ENCODE measurements at regions not wholly inside any gene's neighbourhood (a gene's known extent, or its start where the extent isn't known, plus 50 kb on each side); places are given as distances from the start of the nearest gene placed in this dataset.
A peak's percentile ranks its signal among the peaks of the same experiment; 100 is the strongest.

- Mint-ChIP-seq H3K4me1 (ENCODE audit: low read depth) (peaks cover 61% of the 10 kb centered on the region), H3K27ac (peak overlapping the region; percentile 87), H3K36me3 (ENCODE audit: low read depth) (no peaks in the 10 kb centered on the region), H3K4me3 (peak overlapping the region; percentile 84), H3K9me3 (no peaks in the 10 kb centered on the region), H3K27me3 (ENCODE audit: insufficient read depth) (peaks cover 1% of the 10 kb centered on the region; the same call in 1 of the 2 replicates)
- no peak; the same call in 1 of the 2 replicates for TF ChIP-seq CTCF (IDR thresholded peaks at IDR 0.05)
- peak; percentile 87 for DNase-seq
These were observed 292.6 kb upstream of the MARCKS start for GRCh38 chr6:113564371-113565171.

GRCh38 chr6:113565306-113565705 lies 291.8 kb upstream of the MARCKS start:
- H3K27me3 Mint-ChIP-seq (ENCODE audit: insufficient read depth): peaks cover 1% of the 10 kb centered on the region; the same call in 1 of the 2 replicates
- H3K4me1 Mint-ChIP-seq (ENCODE audit: low read depth): peaks cover 53% of the 10 kb centered on the region
- H3K9me3 Mint-ChIP-seq: no peaks in the 10 kb centered on the region
- peak overlapping the region; percentile 87 for H3K27ac Mint-ChIP-seq
- no peak for TF ChIP-seq CTCF (IDR thresholded peaks at IDR 0.05)
- H3K36me3 Mint-ChIP-seq (ENCODE audit: low read depth): no peaks in the 10 kb centered on the region
- H3K4me3 Mint-ChIP-seq: peak overlapping the region; percentile 84
- peak; percentile 57 for DNase-seq

- Mint-ChIP-seq H3K36me3 (ENCODE audit: low read depth) (no peaks in the 10 kb centered on the region), H3K27me3 (ENCODE audit: insufficient read depth) (peaks cover 1% of the 10 kb centered on the region; the same call in 1 of the 2 replicates), H3K9me3 (no peaks in the 10 kb centered on the region), H3K27ac (no peak overlapping the region), H3K4me3 (no peak overlapping the region), H3K4me1 (ENCODE audit: low read depth) (peaks cover 13% of the 10 kb centered on the region)
- no peak for TF ChIP-seq CTCF (IDR thresholded peaks at IDR 0.05)
- DNase-seq: no peak
These were observed 287.0 kb upstream of the MARCKS start for GRCh38 chr6:113570161-113570560.

- H3K9me3 Mint-ChIP-seq: no peaks in the 10 kb centered on the region
- peaks cover 1% of the 10 kb centered on the region; the same call in 1 of the 2 replicates for H3K27me3 Mint-ChIP-seq (ENCODE audit: insufficient read depth)
- H3K36me3 Mint-ChIP-seq (ENCODE audit: low read depth): no peaks in the 10 kb centered on the region
- no peak overlapping the region for H3K27ac Mint-ChIP-seq
- no peak for DNase-seq
- peak; percentile 34 for TF ChIP-seq CTCF (IDR thresholded peaks at IDR 0.05)
- H3K4me3 Mint-ChIP-seq: no peak overlapping the region
- peaks cover 8% of the 10 kb centered on the region for H3K4me1 Mint-ChIP-seq (ENCODE audit: low read depth)
These were observed 286.5 kb upstream of the MARCKS start for GRCh38 chr6:113570641-113571040.

- no peak for DNase-seq
- H3K4me3 Mint-ChIP-seq: no peak overlapping the region
- H3K27ac Mint-ChIP-seq: no peak overlapping the region
- H3K9me3 Mint-ChIP-seq: peaks cover 10% of the 10 kb centered on the region
- TF ChIP-seq CTCF (IDR thresholded peaks at IDR 0.05): no peak
- no peaks in the 10 kb centered on the region; the same call in 1 of the 2 replicates for H3K27me3 Mint-ChIP-seq (ENCODE audit: insufficient read depth)
- H3K4me1 Mint-ChIP-seq (ENCODE audit: low read depth): no peaks in the 10 kb centered on the region; the same call in 1 of the 2 replicates
- H3K36me3 Mint-ChIP-seq (ENCODE audit: low read depth): peaks cover 6% of the 10 kb centered on the region; the same call in 1 of the 2 replicates
These were observed 283.0 kb upstream of the MARCKS start for GRCh38 chr6:113574147-113574546.

Measured in HFFc6 (cell line).